ENCODE measurements at regions not wholly inside any gene's neighbourhood (a gene's known extent, or its start where the extent isn't known, plus 50 kb on each side); places are given as distances from the start of the nearest gene placed in this dataset.
"Not testable (repeated sequence)": the region's sequence is repeated elsewhere in the genome, so short reads cannot be mapped to it uniquely, and the experiment has no call there.

- H3K27ac ChIP-seq = no peak overlapping the region
- no peak overlapping the region for H3K4me3 ChIP-seq (ENCODE audit: low read depth, low read length)
- H3K9ac ChIP-seq = no peak overlapping the region
- no peaks in the 10 kb centered on the region for H3K4me1 ChIP-seq
- H2AFZ ChIP-seq = no peak overlapping the region
- TF ChIP-seq CTCF (IDR thresholded peaks at IDR 0.05) = no peak
- no peak overlapping the region for H3K4me2 ChIP-seq (ENCODE audit: low read length)
- peaks cover 3% of the 10 kb centered on the region for H3K9me3 ChIP-seq (ENCODE audit: control insufficient read depth, low read length)
- no peaks in the 10 kb centered on the region for H3K36me3 ChIP-seq (ENCODE audit: control insufficient read depth, insufficient read depth, low read length)
- H3K27me3 ChIP-seq (ENCODE audit: control insufficient read depth, insufficient read depth, low read length) = no peaks in the 10 kb centered on the region
- no peaks in the 10 kb centered on the region for H3K79me2 ChIP-seq
Observed at GRCh38 chr6:12535586-12536314, 180.8 kb upstream of the PHACTR1 start.

GRCh38 chr6:12536416-12536815 is 180.2 kb upstream of the PHACTR1 start:
- Histone ChIP-seq H3K79me2 (no peaks in the 10 kb centered on the region), H3K4me1 (no peaks in the 10 kb centered on the region), H3K4me3 (ENCODE audit: low read depth, low read length) (no peak overlapping the region), H3K36me3 (ENCODE audit: control insufficient read depth, insufficient read depth, low read length) (no peaks in the 10 kb centered on the region), H3K27me3 (ENCODE audit: control insufficient read depth, insufficient read depth, low read length) (no peaks in the 10 kb centered on the region), H3K4me2 (ENCODE audit: low read length) (no peak overlapping the region), H3K27ac (no peak overlapping the region), H2AFZ (no peak overlapping the region), H3K9ac (no peak overlapping the region), H3K9me3 (ENCODE audit: control insufficient read depth, low read length) (peaks cover 3% of the 10 kb centered on the region)
- TF ChIP-seq CTCF (IDR thresholded peaks at IDR 0.05) = no peak

- Histone ChIP-seq H3K27me3 (ENCODE audit: control insufficient read depth, insufficient read depth, low read length) (no peaks in the 10 kb centered on the region), H2AFZ (no peak overlapping the region), H3K9me3 (ENCODE audit: control insufficient read depth, low read length) (peaks cover 3% of the 10 kb centered on the region), H3K27ac (no peak overlapping the region), H3K9ac (no peak overlapping the region), H3K4me3 (ENCODE audit: low read depth, low read length) (no peak overlapping the region), H3K36me3 (ENCODE audit: control insufficient read depth, insufficient read depth, low read length) (no peaks in the 10 kb centered on the region), H3K4me1 (no peaks in the 10 kb centered on the region), H3K79me2 (no peaks in the 10 kb centered on the region), H3K4me2 (ENCODE audit: low read length) (no peak overlapping the region)
- TF ChIP-seq CTCF (IDR thresholded peaks at IDR 0.05) = no peak
Observed at GRCh38 chr6:12537389-12537788, 179.2 kb upstream of the PHACTR1 start.

- H3K4me1 ChIP-seq = no peaks in the 10 kb centered on the region
- no peaks in the 10 kb centered on the region for H3K79me2 ChIP-seq
- H2AFZ ChIP-seq = no peak overlapping the region
- no peak overlapping the region for H3K27ac ChIP-seq
- H3K27me3 ChIP-seq (ENCODE audit: control insufficient read depth, insufficient read depth, low read length) = no peaks in the 10 kb centered on the region
- no peak overlapping the region for H3K4me3 ChIP-seq (ENCODE audit: low read depth, low read length)
- peaks cover 3% of the 10 kb centered on the region for H3K9me3 ChIP-seq (ENCODE audit: control insufficient read depth, low read length)
- no peak overlapping the region for H3K9ac ChIP-seq
- no peaks in the 10 kb centered on the region for H3K36me3 ChIP-seq (ENCODE audit: control insufficient read depth, insufficient read depth, low read length)
- no peak overlapping the region for H3K4me2 ChIP-seq (ENCODE audit: low read length)
- TF ChIP-seq CTCF (IDR thresholded peaks at IDR 0.05) = no peak
Observed at GRCh38 chr6:12538881-12539357, 177.6 kb upstream of the PHACTR1 start.

- H2AFZ ChIP-seq; H3K4me2 ChIP-seq (ENCODE audit: low read length); H3K4me3 ChIP-seq (ENCODE audit: low read depth, low read length); H3K27me3 ChIP-seq (ENCODE audit: control insufficient read depth, insufficient read depth, low read length); H3K27ac ChIP-seq; H3K79me2 ChIP-seq; H3K36me3 ChIP-seq (ENCODE audit: control insufficient read depth, insufficient read depth, low read length); H3K9me3 ChIP-seq (ENCODE audit: control insufficient read depth, low read length); H3K9ac ChIP-seq; H3K4me1 ChIP-seq: not testable (repeated sequence)
Observed at GRCh38 chr6:12542319-12543115, 174.1 kb upstream of the PHACTR1 start.
